B cell (primary cell): ENCODE measurements at regions not wholly inside any gene's neighbourhood (a gene's known extent, or its start where the extent isn't known, plus 50 kb on each side); places are given as distances from the start of the nearest gene placed in this dataset.

Experiments
- EZH2 ChIP-seq: IDR thresholded peaks from 2 replicates; pipeline ENCODE4 v1.6.1; 2012; ENCODE audit warnings: borderline replicate concordance, low read depth, mild to moderate bottlenecking, moderate library complexity, low read length; ENCODE audit not compliant: insufficient read depth, poor library complexity, severe bottlenecking
- TF ChIP-seq, protein P1 (sequence below): fragments of 200-600 bp; IDR thresholded peaks from one replicate; pipeline ENCODE4 v1.8.0; 2022; ENCODE audit warnings: antibody characterized with exemption, mild to moderate bottlenecking

DNA sequence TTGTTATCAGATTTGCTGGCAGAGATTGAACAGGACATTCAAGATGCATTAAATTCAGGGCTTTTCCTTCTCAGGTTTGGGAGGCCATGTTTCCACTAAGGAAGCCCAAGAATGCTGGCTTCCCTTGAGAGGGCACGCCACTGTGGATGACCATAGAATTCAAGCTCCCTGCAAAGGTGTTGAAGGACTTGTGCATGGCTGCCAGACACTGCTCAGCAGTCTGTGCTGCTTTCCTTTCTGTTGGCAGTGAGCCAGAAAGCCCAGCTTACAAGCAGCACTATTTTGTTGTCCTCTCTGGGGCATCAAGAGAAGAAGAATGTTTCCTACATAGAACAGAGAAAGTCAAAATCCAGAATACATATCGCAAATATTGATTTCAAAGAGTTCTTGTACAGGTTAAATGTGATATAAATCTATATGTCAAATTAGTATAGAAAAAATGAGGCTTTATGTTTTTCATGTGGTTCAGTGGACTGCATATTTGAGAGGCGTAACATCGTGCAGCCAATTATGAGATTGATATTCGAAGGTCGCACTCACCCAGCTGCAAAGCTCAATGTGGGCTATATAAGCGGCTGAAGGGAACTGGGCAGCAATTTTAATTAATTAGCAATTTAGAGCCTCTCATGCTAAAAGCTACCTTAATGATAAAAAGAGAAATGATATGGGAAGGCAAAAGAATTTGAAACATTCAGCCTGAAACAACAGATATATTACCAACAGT is 103.1 kb upstream of the ISL1 start:
- no peak for TF ChIP-seq EZH2
- TF ChIP-seq, protein P1, sequence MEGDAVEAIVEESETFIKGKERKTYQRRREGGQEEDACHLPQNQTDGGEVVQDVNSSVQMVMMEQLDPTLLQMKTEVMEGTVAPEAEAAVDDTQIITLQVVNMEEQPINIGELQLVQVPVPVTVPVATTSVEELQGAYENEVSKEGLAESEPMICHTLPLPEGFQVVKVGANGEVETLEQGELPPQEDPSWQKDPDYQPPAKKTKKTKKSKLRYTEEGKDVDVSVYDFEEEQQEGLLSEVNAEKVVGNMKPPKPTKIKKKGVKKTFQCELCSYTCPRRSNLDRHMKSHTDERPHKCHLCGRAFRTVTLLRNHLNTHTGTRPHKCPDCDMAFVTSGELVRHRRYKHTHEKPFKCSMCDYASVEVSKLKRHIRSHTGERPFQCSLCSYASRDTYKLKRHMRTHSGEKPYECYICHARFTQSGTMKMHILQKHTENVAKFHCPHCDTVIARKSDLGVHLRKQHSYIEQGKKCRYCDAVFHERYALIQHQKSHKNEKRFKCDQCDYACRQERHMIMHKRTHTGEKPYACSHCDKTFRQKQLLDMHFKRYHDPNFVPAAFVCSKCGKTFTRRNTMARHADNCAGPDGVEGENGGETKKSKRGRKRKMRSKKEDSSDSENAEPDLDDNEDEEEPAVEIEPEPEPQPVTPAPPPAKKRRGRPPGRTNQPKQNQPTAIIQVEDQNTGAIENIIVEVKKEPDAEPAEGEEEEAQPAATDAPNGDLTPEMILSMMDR: no peak
